ENCODE measurements at regions not wholly inside any gene's neighbourhood (a gene's known extent, or its start where the extent isn't known, plus 50 kb on each side); places are given as distances from the start of the nearest gene placed in this dataset.

- ChIA-PET CTCF (no interaction called here), POLR2A (no interaction called here)
Observed at GRCh38 chr4:140316799-140317198, 56.6 kb upstream of the SCOC start.

DNA sequence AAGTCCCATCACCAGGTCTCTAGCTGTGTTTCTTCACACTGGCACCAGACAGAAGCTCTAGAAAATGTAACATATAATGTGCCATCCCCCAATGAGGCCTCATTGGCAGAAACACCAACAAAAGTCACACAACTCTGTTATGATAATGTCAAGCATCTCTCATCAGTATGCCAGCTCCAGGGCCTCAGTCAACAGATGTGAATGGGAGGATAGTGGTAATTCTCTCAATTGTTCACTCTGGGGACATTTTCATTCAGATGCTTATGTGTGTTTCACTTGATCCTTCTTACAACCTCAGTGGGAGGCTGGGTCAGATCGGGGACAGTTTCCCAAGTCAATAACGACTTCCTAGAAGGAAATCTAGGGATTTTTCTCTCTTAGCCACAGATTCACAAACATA, 57.5 kb upstream of the SCOC start:
- CTCF ChIA-PET, result no interaction called here
- POLR2A ChIA-PET, result no interaction called here

DNA sequence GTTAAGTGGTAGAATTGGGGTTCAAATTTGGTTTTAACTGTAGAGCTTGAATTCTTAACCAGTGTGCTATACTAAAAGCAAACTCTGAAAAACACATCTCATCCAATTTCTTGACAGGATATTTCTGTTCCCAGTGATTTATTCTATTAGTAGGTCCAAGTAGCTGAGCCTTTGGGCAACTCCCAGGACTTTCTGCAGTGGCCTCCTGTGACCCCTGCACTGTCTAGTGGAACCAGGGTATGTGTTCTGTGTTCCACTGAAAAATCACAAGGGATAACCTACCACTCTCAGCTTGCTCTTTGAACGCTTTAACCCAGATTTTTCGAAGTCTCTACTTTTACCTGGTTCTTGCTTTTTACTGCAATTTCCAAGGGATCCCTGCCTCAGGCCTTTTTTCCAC, 58.0 kb upstream of the SCOC start:
- ChIA-PET POLR2A (no interaction called here), CTCF (no interaction called here)

- CTCF ChIA-PET, result no interaction called here
- POLR2A ChIA-PET, result no interaction called here
Observed at GRCh38 chr4:140315019-140315418, 58.4 kb upstream of the SCOC start.

DNA sequence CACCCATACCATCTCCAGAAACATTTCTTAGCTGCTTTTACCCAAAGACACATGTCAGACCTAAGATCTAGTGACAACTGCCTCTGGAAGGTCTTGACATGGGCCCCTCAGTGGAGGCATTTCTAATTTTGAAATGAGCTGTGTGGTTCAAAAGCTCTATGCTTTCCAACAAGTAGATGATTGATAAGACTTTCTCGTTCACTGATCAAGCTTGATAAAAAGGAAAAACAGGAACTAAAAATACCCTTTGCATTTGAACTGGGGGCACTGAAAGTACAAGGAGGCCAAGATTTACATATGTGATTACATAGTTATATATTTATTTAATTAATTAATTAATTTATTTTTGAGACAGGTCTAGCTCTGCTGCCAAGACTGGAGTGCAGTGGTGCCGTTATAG, 61.3 kb upstream of the SCOC start:
- ChIA-PET POLR2A (no interaction called here), CTCF (no interaction called here)

DNA sequence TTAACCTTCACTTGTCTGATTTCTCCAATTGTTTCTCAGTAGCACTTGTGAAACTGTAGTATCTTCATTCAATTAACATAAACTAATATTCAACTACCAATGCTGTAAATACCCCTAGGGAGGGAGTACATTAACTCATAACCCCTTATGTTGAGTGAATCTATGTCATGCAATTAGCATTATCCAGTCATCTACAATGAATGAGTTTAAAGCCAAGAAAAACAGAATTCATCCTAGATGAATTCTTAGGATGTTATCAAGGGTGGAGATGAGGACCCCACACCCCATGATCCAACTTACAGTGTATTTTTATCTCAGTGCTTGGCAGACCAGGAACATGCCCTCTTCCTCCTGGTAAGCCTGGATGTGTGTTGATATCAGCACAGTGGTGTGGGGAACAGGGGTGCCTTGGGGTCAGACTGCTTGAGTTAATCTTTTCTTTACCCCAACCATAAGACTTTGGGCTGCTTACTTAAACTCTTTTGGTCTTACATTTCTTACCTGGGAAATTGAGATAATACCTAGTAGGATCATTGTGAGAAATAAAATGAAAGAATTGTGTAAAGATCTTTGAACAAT, 62.1 kb upstream of the SCOC start:
- ChIA-PET CTCF (no interaction called here), POLR2A (no interaction called here)

- CTCF ChIA-PET, result no interaction called here
- POLR2A ChIA-PET, result no interaction called here
Observed at GRCh38 chr4:140309124-140309870, 64.1 kb upstream of the SCOC start.

- ChIA-PET POLR2A (no interaction called here), CTCF (interaction anchor here (0.6 kb wide), 1 partner anchor 296 kb away, joined by 4 read pairs; no protein-coding TSS in a partner anchor)
Observed at GRCh38 chr4:140308366-140309123, 64.9 kb upstream of the SCOC start.

DNA sequence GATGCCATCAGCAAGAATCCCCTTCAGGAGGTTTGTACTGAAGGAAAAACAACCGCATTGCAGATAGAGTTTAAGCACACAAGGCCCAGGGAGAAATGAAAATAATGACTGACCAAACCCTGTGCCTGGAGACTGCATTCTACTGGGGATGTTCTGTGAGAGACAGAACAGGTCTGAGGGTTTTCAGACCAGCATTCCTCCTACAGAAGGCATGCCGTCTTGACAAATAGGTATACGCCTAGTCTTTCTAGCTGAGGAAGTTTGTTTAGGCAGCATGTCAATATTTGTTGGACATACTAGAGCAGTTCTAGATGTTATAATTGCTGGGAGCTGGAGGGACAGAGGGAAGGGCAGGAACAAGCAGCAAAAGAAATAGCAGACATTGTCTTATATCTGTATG, 68.4 kb upstream of the SCOC start:
- ChIA-PET CTCF (interaction anchor here (0.6 kb wide), 1 partner anchor 317 kb away, joined by 3 read pairs; no protein-coding TSS in a partner anchor), POLR2A (no interaction called here)

- CTCF ChIA-PET, result no interaction called here
- POLR2A ChIA-PET, result no interaction called here
Observed at GRCh38 chr4:140304346-140304745, 69.1 kb upstream of the SCOC start.

- ChIA-PET POLR2A (no interaction called here), CTCF (no interaction called here)
Observed at GRCh38 chr4:140302151-140302859, 71.1 kb upstream of the SCOC start.

GRCh38 chr4:140300271-140300970, 73.0 kb upstream of the SCOC start:
- POLR2A ChIA-PET, result no interaction called here

GRCh38 chr4:140298001-140298400, 75.4 kb upstream of the SCOC start:
- CTCF ChIA-PET, result no interaction called here
- POLR2A ChIA-PET, result no interaction called here

More at GRCh38 chr4:140300271-140300970, 73.0 kb upstream of the SCOC start:
- CTCF ChIA-PET, result no interaction called here

DNA sequence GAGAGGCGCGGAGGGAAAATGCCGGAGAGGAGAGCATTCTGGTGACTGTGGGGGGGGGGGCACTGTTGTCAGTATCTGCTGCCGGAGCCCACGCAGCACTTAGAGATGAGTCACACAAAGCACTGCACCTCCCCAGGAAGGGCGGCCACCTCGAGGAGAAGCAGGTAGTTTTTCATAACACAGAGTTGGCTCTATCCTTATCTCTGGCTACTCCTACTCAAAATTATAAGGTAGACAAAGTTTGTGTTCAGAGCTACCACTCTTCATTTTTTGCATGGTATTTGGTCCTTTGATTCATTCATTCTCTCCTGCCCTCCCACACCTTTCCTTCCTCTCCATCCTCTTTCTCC, 76.2 kb upstream of the SCOC start:
- POLR2A ChIA-PET, result no interaction called here
- CTCF ChIA-PET, result no interaction called here

GRCh38 chr4:140296335-140297220, 76.9 kb upstream of the SCOC start:
- CTCF ChIA-PET, result no interaction called here

GRCh38 chr4:140293979-140294378, 79.5 kb upstream of the SCOC start:
- CTCF ChIA-PET, result no interaction called here
- POLR2A ChIA-PET, result no interaction called here

More at GRCh38 chr4:140296335-140297220, 76.9 kb upstream of the SCOC start:
- POLR2A ChIA-PET, result no interaction called here

DNA sequence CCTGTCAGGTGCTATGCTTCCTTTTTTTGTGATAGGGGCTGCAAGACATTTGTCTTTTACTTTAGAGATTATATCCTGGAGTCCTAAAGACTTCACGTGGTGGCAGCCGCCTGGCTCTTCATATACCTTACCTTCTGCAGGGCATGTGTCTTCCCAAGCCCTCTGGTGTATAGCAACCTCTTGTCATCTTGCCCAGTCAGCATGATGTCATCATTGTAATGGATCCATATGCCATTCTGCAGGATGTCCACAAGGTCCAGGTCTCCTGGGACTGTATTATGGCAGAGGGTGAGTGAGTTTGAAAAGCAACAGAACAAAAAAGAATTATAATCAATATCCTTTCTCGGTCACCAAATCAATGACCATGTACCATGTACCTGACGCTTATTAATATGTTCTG, 82.2 kb upstream of the SCOC start:
- CTCF ChIA-PET, result no interaction called here
- POLR2A ChIA-PET, result no interaction called here

GRCh38 chr4:140289486-140289885, 84.0 kb upstream of the SCOC start:
- ChIA-PET POLR2A (no interaction called here), CTCF (no interaction called here)

DNA sequence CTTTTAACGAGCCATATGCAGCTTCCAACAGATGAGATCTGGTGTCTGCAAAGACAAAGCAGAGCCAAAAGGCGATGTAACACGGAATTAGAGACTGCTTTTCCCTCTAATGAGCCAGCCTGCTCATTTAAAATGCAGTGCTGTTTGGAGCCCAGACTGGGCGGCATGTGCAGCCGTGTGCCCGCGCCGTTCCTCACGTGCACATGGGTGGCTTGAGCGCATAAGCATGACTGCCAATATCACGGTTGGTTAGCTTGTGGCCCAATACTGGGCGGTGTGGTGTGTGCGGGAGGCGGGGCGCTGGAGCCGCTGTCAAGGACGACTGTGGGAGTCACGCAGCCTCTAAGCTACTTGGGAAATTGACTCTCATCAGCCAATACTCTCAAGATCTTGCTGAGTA, 87.0 kb upstream of the SCOC start:
- CTCF ChIA-PET, result no interaction called here
- POLR2A ChIA-PET, result no interaction called here
